Heart right ventricle (tissue), 16 donors: ENCODE measurements at regions not wholly inside any gene's neighbourhood (a gene's known extent, or its start where the extent isn't known, plus 50 kb on each side); places are given as distances from the start of the nearest gene placed in this dataset.

Experiments used
- ATAC-seq, 8 donors: fragments of 200-7000 bp; cut with Tn5 transposase; one replicate each; pipeline ENCODE4 v1.9.1; 2020; ENCODE audit warnings: mild to moderate bottlenecking in 8 of 8, moderate library complexity in 8 of 8, moderate number of reproducible peaks in 1 of 8
- DNase-seq, 2 donors: peaks; one replicate each; pipeline ENCODE4 v3.0.0-alpha.2; 2020
- H3K27ac ChIP-seq, 10 donors: fragments of 200-600 bp; sonication (generic) in 2 of 10; one replicate each; pipeline versions ENCODE4 v1.5.0 to v1.8.0; 2020 to 2022; ENCODE audit warnings: mild to moderate bottlenecking in 3 of 10
- H3K27me3 ChIP-seq, 7 donors: fragments of 200-600 bp; one replicate each; pipeline ENCODE4 v1.8.0; 2021 to 2022; ENCODE audit warnings: mild to moderate bottlenecking in 2 of 7
- H3K36me3 ChIP-seq, 9 donors: fragments of 200-600 bp; sonication (generic) in 1 of 9; one replicate each; pipeline versions ENCODE4 v1.5.0 to v1.8.0; 2020 to 2022; ENCODE audit warnings: mild to moderate bottlenecking in 2 of 9
- H3K4me1 ChIP-seq, 9 donors: fragments of 200-600 bp; sonication (generic) in 1 of 9; one replicate each; pipeline versions ENCODE4 v1.5.0 to v1.8.0; 2020 to 2022; ENCODE audit warnings: mild to moderate bottlenecking in 4 of 9
- H3K4me3 ChIP-seq, 10 donors: fragments of 200-600 bp; sonication (generic) in 2 of 10; one replicate each; pipeline versions ENCODE4 v1.5.0 to v1.8.0; 2020 to 2022; ENCODE audit warnings: mild to moderate bottlenecking in 7 of 10, moderate library complexity in 2 of 10
- H3K9me3 ChIP-seq, 11 donors: fragments of 200-600 bp in 10 of 11; sonication (generic) in 2 of 11; one replicate each; pipeline versions ENCODE4 v1.5.0 to v1.8.0; 2013 to 2022; ENCODE audit warnings: mild to moderate bottlenecking in 2 of 11, control low read depth in 1 of 11, moderate library complexity in 1 of 11
- CTCF ChIP-seq, 9 donors: fragments of 200-600 bp; sonication (generic) in 2 of 9; IDR thresholded peaks; one replicate each; pipeline versions ENCODE4 v1.5.0 to v1.8.0; 2021 to 2022; ENCODE audit warnings: antibody characterized with exemption in 9 of 9, mild to moderate bottlenecking in 5 of 9, moderate library complexity in 1 of 9
- WGBS, 2 donors: extraction: QIAGEN DNeasy Blood & Tissue Kit; methylation state at CpG; one replicate each; pipeline ENCODE4 v1.1.7; 2013; ENCODE audit warnings: inconsistent platforms in 1 of 2; 5-methylcytosine and 5-hydroxymethylcytosine counted together
- intact Hi-C, 10 donors: fragments of 100-400 bp; cut with DNase I; formaldehyde crosslinking; loops; one replicate each; pipeline versions ENCODE4 v1.11.1 to v1.14.2; 2022
- donor health status: Arrhythmogenic right ventricular cardiomyopathy.
- donor health status: ischemic (EF 13 %, LVEDD 7.1; RV severe dilation, severe dysfunction).
- donor health status: healthy with polysubstance abuse.
- donor health status: DM: no; HTN: yes; CAD: no.
- donor health status: DM: no; HTN: no; CAD: no.
- donor health status: ischemic (EF 25% LVEDD 6.9; RV normal size, moderate dysfunction).
- donor health status: ischemic (EF 25% LVEDD 5.7; RV mildly dilated, moderate dysfunction).
- donor health status: healthy.
- donor health status: DM: yes; HTN: yes; CAD: no.
- donor health status: Ischemic cardiomyopathy.
- donor health status: ischemic (EF 35%, LVEDD 5.7; RV mildly dilated, moderate dysfunction).
- donor health status: nonischemic (EF 11% LVEDD 7.7; RV severe dilation, severe dysfunction).
- donor health status: DM: yes; HTN: yes; CAD: no.
- donor health status: PGD.
- donor health status: ischemic (EF 29% LVEDD 5.4; RV normal size, mild dysfunction).
- donor health status: nonischemic (EF 23%, LVEDD 6.1; RV moderate dilation, normal function).

- DNase-seq, result no peak
- peak overlapping the region in 1 of 10 donors; percentile 10 for H3K27ac ChIP-seq
- no peaks in the 10 kb centered on the region for H3K36me3 ChIP-seq
- H3K9me3 ChIP-seq, result no peaks in the 10 kb centered on the region
- no peak for TF ChIP-seq CTCF (IDR thresholded peaks at IDR 0.05)
- no peak for ATAC-seq
- no peaks in the 10 kb centered on the region for H3K27me3 ChIP-seq
- 78 to 80% methylated on average over 1 of the region's 1 CpG for WGBS, 2 donors
- no peaks in the 10 kb centered on the region for H3K4me1 ChIP-seq
- intact Hi-C loops, result no loop called here
- H3K4me3 ChIP-seq, result no peak overlapping the region
These were observed 407.8 kb downstream of the CBLN4 start for GRCh38 chr20:55597526-55597925.

- ATAC-seq, result no peak
- WGBS, 2 donors, result 49 to 59% methylated on average over 1 of the region's 1 CpG
- no peaks in the 10 kb centered on the region for H3K9me3 ChIP-seq
- no peak for TF ChIP-seq CTCF (IDR thresholded peaks at IDR 0.05)
- no peak overlapping the region for H3K27ac ChIP-seq
- no peaks in the 10 kb centered on the region for H3K4me1 ChIP-seq
- intact Hi-C loops, result no loop called here
- no peak overlapping the region for H3K4me3 ChIP-seq
- no peak for DNase-seq
- H3K36me3 ChIP-seq, result no peaks in the 10 kb centered on the region
- H3K27me3 ChIP-seq, result no peaks in the 10 kb centered on the region
These were observed 408.9 kb downstream of the CBLN4 start for GRCh38 chr20:55596431-55596830.

GRCh38 chr20:55592866-55593265 is 412.5 kb downstream of the CBLN4 start:
- no peaks in the 10 kb centered on the region for H3K27me3 ChIP-seq
- WGBS, 2 donors, result 88 to 91% methylated on average over 8 of the region's 8 CpGs
- intact Hi-C loops, result no loop called here
- H3K9me3 ChIP-seq, result no peaks in the 10 kb centered on the region
- no peak overlapping the region for H3K4me3 ChIP-seq
- no peaks in the 10 kb centered on the region for H3K36me3 ChIP-seq
- no peaks in the 10 kb centered on the region for H3K4me1 ChIP-seq
- DNase-seq (no peak), ATAC-seq (no peak)
- no peak for TF ChIP-seq CTCF (IDR thresholded peaks at IDR 0.05)
- H3K27ac ChIP-seq, result no peak overlapping the region

- no peak overlapping the region for H3K4me3 ChIP-seq
- no peaks in the 10 kb centered on the region for H3K4me1 ChIP-seq
- ATAC-seq (no peak), DNase-seq (no peak)
- H3K9me3 ChIP-seq, result peaks cover 0 to 4% (median 0%) of the 10 kb centered on the region in 11 donors
- H3K27ac ChIP-seq, result no peak overlapping the region
- TF ChIP-seq CTCF (IDR thresholded peaks at IDR 0.05), result no peak
- no peaks in the 10 kb centered on the region for H3K27me3 ChIP-seq
- H3K36me3 ChIP-seq, result no peaks in the 10 kb centered on the region
- 56 to 70% methylated on average over 4 of the region's 4 CpGs for WGBS, 2 donors
- intact Hi-C loops, result no loop called here
These were observed 418.7 kb downstream of the CBLN4 start for GRCh38 chr20:55586610-55587009.

- H3K27me3 ChIP-seq, result no peaks in the 10 kb centered on the region
- no peak for ATAC-seq
- WGBS, 2 donors, result 85 to 86% methylated on average over 1 of the region's 1 CpG
- H3K4me3 ChIP-seq, result no peak overlapping the region
- no peak overlapping the region for H3K27ac ChIP-seq
- H3K4me1 ChIP-seq, result no peaks in the 10 kb centered on the region
- no peak for DNase-seq
- intact Hi-C loops, result no loop called here
- TF ChIP-seq CTCF (IDR thresholded peaks at IDR 0.05), result no peak
- H3K36me3 ChIP-seq, result no peaks in the 10 kb centered on the region
- H3K9me3 ChIP-seq, result peaks cover 0 to 4% (median 0%) of the 10 kb centered on the region in 11 donors
These were observed 420.4 kb downstream of the CBLN4 start for GRCh38 chr20:55584964-55585363.
